CD8-positive, alpha-beta memory T cell (primary cell): ENCODE measurements at regions not wholly inside any gene's neighbourhood (a gene's known extent, or its start where the extent isn't known, plus 50 kb on each side); places are given as distances from the start of the nearest gene placed in this dataset.
A peak's percentile ranks its signal among the peaks of the same experiment; 100 is the strongest.

Source experiments
- CTCF ChIA-PET: fragments of 350-600 bp; sonication (Branson Sonifier 250); formaldehyde crosslinking; loops from one replicate; lab custom pipeline; 2021; ENCODE audit warnings: antibody characterized with exemption; lab: Charles Lee
- POLR2A ChIA-PET: fragments of 350-600 bp; sonication (Branson Sonifier 250); formaldehyde crosslinking; loops from one replicate; lab custom pipeline; 2021; ENCODE audit warnings: antibody characterized with exemption; lab: Charles Lee
- DNase-seq, 5 donors: peaks; one replicate each; pipeline versions ENCODE4 v3.0.0 to v3.0.0-alpha.2; 2020 to 2022; ENCODE audit warnings: mixed read lengths in 1 of 5
- H3K27ac ChIP-seq: one replicate; pipeline ENCODE4 v1.7.0; 2013; ENCODE audit warnings: low read depth, mild to moderate bottlenecking, low read length, moderate library complexity
- H3K27me3 ChIP-seq: 2 replicates; pipeline ENCODE4 v1.7.0; 2013; ENCODE audit warnings: low read length, mild to moderate bottlenecking; ENCODE audit not compliant: insufficient read depth, poor library complexity, severe bottlenecking
- H3K36me3 ChIP-seq: 2 replicates; pipeline ENCODE4 v1.7.0; 2013; ENCODE audit warnings: mild to moderate bottlenecking, low read length, moderate library complexity; ENCODE audit not compliant: insufficient read depth
- H3K4me1 ChIP-seq: 2 replicates; pipeline ENCODE4 v1.7.0; 2013; ENCODE audit warnings: mild to moderate bottlenecking, low read length, moderate library complexity; ENCODE audit not compliant: insufficient read depth
- H3K4me3 ChIP-seq: 2 replicates; pipeline ENCODE4 v1.7.0; 2013; ENCODE audit warnings: mild to moderate bottlenecking, low read length
- H3K9me3 ChIP-seq: 2 replicates; pipeline ENCODE4 v1.7.0; 2013; ENCODE audit warnings: mild to moderate bottlenecking, low read length
- H3K27ac Mint-ChIP-seq, 8 donors: one replicate each; pipeline ENCODE4 v1.8.0; 2020 to 2021; ENCODE audit warnings: mixed read lengths in 8 of 8, mild to moderate bottlenecking in 6 of 8, inconsistent platforms in 3 of 8, moderate library complexity in 3 of 8
- H3K27me3 Mint-ChIP-seq, 2 donors: one replicate each; pipeline ENCODE4 v1.8.0; 2020 to 2021; ENCODE audit warnings: mixed read lengths in 2 of 2, mild to moderate bottlenecking in 1 of 2, moderate library complexity in 1 of 2
- H3K36me3 Mint-ChIP-seq, 3 donors: one replicate each; pipeline ENCODE4 v1.8.0; 2020 to 2021; ENCODE audit warnings: mixed read lengths in 3 of 3, inconsistent platforms in 1 of 3, mild to moderate bottlenecking in 1 of 3
- H3K4me1 Mint-ChIP-seq, 3 donors: one replicate each; pipeline ENCODE4 v1.8.0; 2020 to 2021; ENCODE audit warnings: mixed read lengths in 3 of 3, inconsistent platforms in 1 of 3, mild to moderate bottlenecking in 1 of 3
- H3K4me3 Mint-ChIP-seq, 7 donors: one replicate each; pipeline ENCODE4 v1.8.0; 2020 to 2021; ENCODE audit warnings: mixed read lengths in 7 of 7, mild to moderate bottlenecking in 6 of 7, moderate library complexity in 4 of 7, inconsistent platforms in 2 of 7
- H3K9me3 Mint-ChIP-seq, 5 donors: one replicate each; pipeline ENCODE4 v1.8.0; 2020 to 2022; ENCODE audit warnings: mixed read lengths in 5 of 5, mild to moderate bottlenecking in 3 of 5, moderate library complexity in 2 of 5, inconsistent platforms in 1 of 5

- no peak for DNase-seq
- H3K27me3 Mint-ChIP-seq = peaks cover 6 to 37% of the 10 kb centered on the region in 2 donors
- Histone ChIP-seq H3K9me3 (no peaks in the 10 kb centered on the region), H3K27me3 (no peaks in the 10 kb centered on the region), H3K36me3 (no peaks in the 10 kb centered on the region), H3K4me3 (no peak overlapping the region), H3K27ac (no peak overlapping the region), H3K4me1 (no peaks in the 10 kb centered on the region)
- no peaks in the 10 kb centered on the region for H3K9me3 Mint-ChIP-seq
- no peaks in the 10 kb centered on the region for H3K36me3 Mint-ChIP-seq
- POLR2A ChIA-PET = no interaction called here
- no peaks in the 10 kb centered on the region for H3K4me1 Mint-ChIP-seq
- no peak overlapping the region for H3K27ac Mint-ChIP-seq
- CTCF ChIA-PET = no interaction called here
- H3K4me3 Mint-ChIP-seq = no peak overlapping the region
Observed at GRCh38 chr2:545711-546650, 131.2 kb downstream of the TMEM18 start.

DNA sequence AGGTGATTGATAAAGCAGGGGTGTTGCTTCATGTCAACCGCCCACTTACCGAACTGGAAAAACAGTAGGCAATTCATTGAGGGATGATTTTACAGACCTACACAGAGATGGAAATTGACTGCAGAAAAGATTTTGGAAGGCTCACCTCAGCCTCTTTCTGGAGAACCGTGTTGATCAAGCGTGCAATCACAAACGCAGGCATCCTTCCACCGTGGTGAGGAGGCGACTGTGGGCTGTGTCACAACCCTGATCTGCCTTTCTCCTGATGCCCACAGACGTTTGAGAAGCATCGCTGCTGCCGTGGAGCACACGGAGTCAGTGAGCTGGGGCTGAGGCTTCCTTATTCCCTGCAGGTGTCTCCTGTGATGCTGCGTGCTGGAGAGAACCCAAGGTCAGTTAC is 132.0 kb downstream of the TMEM18 start:
- Mint-ChIP-seq H3K9me3 (peaks cover 0 to 4% (median 0%) of the 10 kb centered on the region in 5 donors), H3K4me1 (no peaks in the 10 kb centered on the region), H3K36me3 (no peaks in the 10 kb centered on the region), H3K4me3 (no peak overlapping the region), H3K27ac (no peak overlapping the region), H3K27me3 (peaks cover 8 to 42% of the 10 kb centered on the region in 2 donors)
- no peak overlapping the region for H3K27ac ChIP-seq
- H3K9me3 ChIP-seq = no peaks in the 10 kb centered on the region
- DNase-seq = no peak
- no peaks in the 10 kb centered on the region for H3K4me1 ChIP-seq
- ChIA-PET POLR2A (no interaction called here), CTCF (no interaction called here)
- H3K36me3 ChIP-seq = no peaks in the 10 kb centered on the region
- no peaks in the 10 kb centered on the region for H3K27me3 ChIP-seq
- no peak overlapping the region for H3K4me3 ChIP-seq

- H3K4me1 ChIP-seq = no peaks in the 10 kb centered on the region
- peaks cover 0 to 20% (median 8%) of the 10 kb centered on the region in 5 donors for H3K9me3 Mint-ChIP-seq
- H3K27ac ChIP-seq = no peak overlapping the region
- no peaks in the 10 kb centered on the region for H3K9me3 ChIP-seq
- H3K27me3 Mint-ChIP-seq = peaks cover 11 to 63% of the 10 kb centered on the region in 2 donors
- ChIA-PET CTCF (no interaction called here), POLR2A (no interaction called here)
- no peak for DNase-seq
- no peaks in the 10 kb centered on the region for H3K36me3 ChIP-seq
- H3K4me1 Mint-ChIP-seq = no peaks in the 10 kb centered on the region
- no peaks in the 10 kb centered on the region for H3K27me3 ChIP-seq
- no peak overlapping the region for H3K4me3 ChIP-seq
- H3K27ac Mint-ChIP-seq = peak overlapping the region in 1 of 8 donors; percentile 51
- no peak overlapping the region for H3K4me3 Mint-ChIP-seq
- peaks cover 0 to 4% (median 3%) of the 10 kb centered on the region in 3 donors for H3K36me3 Mint-ChIP-seq
Observed at GRCh38 chr2:538646-539045, 138.6 kb downstream of the TMEM18 start.

DNA sequence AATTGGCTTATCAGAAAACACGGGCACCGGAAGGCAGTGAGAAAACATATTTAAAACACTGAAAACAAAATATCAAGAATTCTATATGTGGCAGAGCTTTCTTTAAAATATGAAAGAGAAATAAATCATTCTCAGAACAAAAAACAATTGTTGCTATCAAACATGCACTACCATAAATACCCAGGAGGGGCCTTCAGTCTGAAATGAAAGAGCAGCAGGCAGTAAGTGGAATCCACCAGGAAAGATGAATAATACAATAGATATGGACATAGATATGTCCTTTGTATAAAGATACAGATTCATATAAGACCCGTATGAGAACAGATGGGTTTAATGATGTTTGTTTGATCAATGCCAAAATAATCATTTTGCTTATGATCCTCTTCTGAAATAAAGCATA is 142.0 kb downstream of the TMEM18 start:
- peaks cover 10 to 31% (median 20%) of the 10 kb centered on the region in 5 donors for H3K9me3 Mint-ChIP-seq
- ChIA-PET POLR2A (no interaction called here), CTCF (no interaction called here)
- no peaks in the 10 kb centered on the region for H3K9me3 ChIP-seq
- H3K4me3 ChIP-seq = no peak overlapping the region
- peaks cover 0 to 10% (median 3%) of the 10 kb centered on the region in 3 donors for H3K36me3 Mint-ChIP-seq
- H3K27ac Mint-ChIP-seq = no peak overlapping the region
- H3K27me3 Mint-ChIP-seq = peaks cover 13 to 60% of the 10 kb centered on the region in 2 donors
- H3K36me3 ChIP-seq = no peaks in the 10 kb centered on the region
- no peaks in the 10 kb centered on the region for H3K4me1 ChIP-seq
- DNase-seq = no peak
- no peaks in the 10 kb centered on the region for H3K27me3 ChIP-seq
- no peak overlapping the region for H3K27ac ChIP-seq
- H3K4me1 Mint-ChIP-seq = no peaks in the 10 kb centered on the region
- H3K4me3 Mint-ChIP-seq = no peak overlapping the region

DNA sequence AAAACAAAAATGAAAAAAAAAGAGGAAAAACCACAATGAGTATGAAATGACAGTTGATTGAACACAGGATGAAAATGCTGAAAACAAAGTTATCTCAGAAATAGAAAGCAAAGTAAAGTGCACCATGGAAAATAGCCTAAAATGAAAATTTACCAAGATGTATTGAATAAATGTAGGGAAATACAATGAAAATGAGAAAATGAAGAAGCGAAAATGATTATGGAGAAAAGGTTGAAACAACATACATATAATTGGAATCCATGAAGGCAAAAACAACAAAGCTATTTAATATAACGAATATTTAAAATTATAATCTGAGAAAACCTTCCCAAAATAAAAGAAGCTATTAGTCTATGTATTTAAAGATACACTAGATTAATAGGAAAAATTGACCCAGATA is 147.4 kb downstream of the TMEM18 start:
- Mint-ChIP-seq H3K4me1 (no peaks in the 10 kb centered on the region), H3K27ac (no peak overlapping the region), H3K4me3 (no peak overlapping the region), H3K9me3 (peaks cover 10 to 22% (median 19%) of the 10 kb centered on the region in 5 donors), H3K36me3 (peaks cover 0 to 6% (median 3%) of the 10 kb centered on the region in 3 donors), H3K27me3 (peaks cover 13 to 31% of the 10 kb centered on the region in 2 donors)
- DNase-seq = no peak
- H3K4me1 ChIP-seq = no peaks in the 10 kb centered on the region
- no peak overlapping the region for H3K4me3 ChIP-seq
- no peaks in the 10 kb centered on the region for H3K27me3 ChIP-seq
- POLR2A ChIA-PET = no interaction called here
- H3K36me3 ChIP-seq = no peaks in the 10 kb centered on the region
- no peaks in the 10 kb centered on the region for H3K9me3 ChIP-seq
- H3K27ac ChIP-seq = no peak overlapping the region
- CTCF ChIA-PET = no interaction called here

DNA sequence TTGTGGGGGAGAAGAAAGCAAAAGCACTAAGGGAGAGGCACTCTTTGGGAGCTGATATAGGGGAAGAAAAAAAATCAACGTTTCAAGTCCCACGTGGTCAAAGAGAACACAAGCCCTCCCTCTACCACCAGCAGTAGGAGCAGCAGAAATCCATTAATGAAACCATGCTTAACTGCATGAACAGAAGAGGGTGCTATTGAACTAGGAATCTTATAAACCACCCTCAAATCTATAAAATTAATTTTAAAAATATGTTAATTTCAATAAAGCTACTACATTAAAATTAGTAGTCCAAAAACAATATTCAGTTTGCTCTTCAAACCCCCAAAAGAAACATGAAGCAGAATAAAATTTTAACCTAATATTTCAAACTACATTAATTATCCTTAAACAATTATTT is 147.8 kb downstream of the TMEM18 start:
- no peaks in the 10 kb centered on the region for H3K9me3 ChIP-seq
- Mint-ChIP-seq H3K9me3 (peaks cover 10 to 22% (median 19%) of the 10 kb centered on the region in 5 donors), H3K4me3 (no peak overlapping the region), H3K27ac (no peak overlapping the region), H3K27me3 (peaks cover 12 to 31% of the 10 kb centered on the region in 2 donors), H3K36me3 (peaks cover 0 to 6% (median 3%) of the 10 kb centered on the region in 3 donors), H3K4me1 (no peaks in the 10 kb centered on the region)
- H3K27ac ChIP-seq = no peak overlapping the region
- H3K4me1 ChIP-seq = no peaks in the 10 kb centered on the region
- peak in 2 of 5 donors; percentile 6 to 31 for DNase-seq
- H3K27me3 ChIP-seq = no peaks in the 10 kb centered on the region
- POLR2A ChIA-PET = no interaction called here
- CTCF ChIA-PET = no interaction called here
- no peak overlapping the region for H3K4me3 ChIP-seq
- H3K36me3 ChIP-seq = no peaks in the 10 kb centered on the region

DNA sequence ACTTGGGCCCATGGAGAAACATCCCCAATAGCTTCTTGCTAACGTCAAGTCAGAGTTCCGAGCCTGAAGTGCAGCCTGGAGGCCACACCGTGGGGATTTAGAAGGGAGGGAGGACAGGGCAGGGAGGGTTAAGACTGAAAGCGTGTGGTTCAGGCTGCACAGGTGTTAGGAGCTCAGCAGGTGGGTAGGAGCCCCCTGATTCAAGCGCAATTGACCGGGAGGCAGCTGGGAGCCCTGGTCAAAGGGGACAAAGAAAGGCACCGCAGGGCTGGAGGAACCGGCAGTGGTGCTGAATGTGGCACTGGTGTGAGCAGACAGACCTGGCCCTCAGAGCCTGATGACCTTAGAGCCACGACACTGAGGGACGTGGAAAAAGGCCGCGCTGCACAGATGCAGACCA is 149.6 kb downstream of the TMEM18 start:
- no peaks in the 10 kb centered on the region for H3K4me1 Mint-ChIP-seq
- no peak overlapping the region for H3K4me3 ChIP-seq
- H3K27ac ChIP-seq = no peak overlapping the region
- H3K4me3 Mint-ChIP-seq = no peak overlapping the region
- POLR2A ChIA-PET = no interaction called here
- CTCF ChIA-PET = no interaction called here
- no peak for DNase-seq
- H3K9me3 ChIP-seq = no peaks in the 10 kb centered on the region
- peaks cover 0 to 6% (median 0%) of the 10 kb centered on the region in 3 donors for H3K36me3 Mint-ChIP-seq
- H3K27me3 ChIP-seq = no peaks in the 10 kb centered on the region
- no peaks in the 10 kb centered on the region for H3K4me1 ChIP-seq
- peaks cover 10 to 18% (median 16%) of the 10 kb centered on the region in 5 donors for H3K9me3 Mint-ChIP-seq
- H3K36me3 ChIP-seq = no peaks in the 10 kb centered on the region
- H3K27ac Mint-ChIP-seq = no peak overlapping the region
- peaks cover 10 to 29% of the 10 kb centered on the region in 2 donors for H3K27me3 Mint-ChIP-seq

GRCh38 chr2:526918-527317 is 150.3 kb downstream of the TMEM18 start:
- Mint-ChIP-seq H3K27ac (no peak overlapping the region), H3K36me3 (peaks cover 0 to 5% (median 0%) of the 10 kb centered on the region in 3 donors), H3K4me1 (no peaks in the 10 kb centered on the region), H3K4me3 (no peak overlapping the region), H3K9me3 (peaks cover 5 to 16% (median 12%) of the 10 kb centered on the region in 5 donors), H3K27me3 (peaks cover 12 to 31% of the 10 kb centered on the region in 2 donors)
- no peaks in the 10 kb centered on the region for H3K4me1 ChIP-seq
- DNase-seq = no peak
- POLR2A ChIA-PET = no interaction called here
- no peaks in the 10 kb centered on the region for H3K27me3 ChIP-seq
- H3K4me3 ChIP-seq = no peak overlapping the region
- no peak overlapping the region for H3K27ac ChIP-seq
- H3K36me3 ChIP-seq = no peaks in the 10 kb centered on the region
- no peaks in the 10 kb centered on the region for H3K9me3 ChIP-seq
- CTCF ChIA-PET = no interaction called here
